ENCODE measurements at regions not wholly inside any gene's neighbourhood (a gene's known extent, or its start where the extent isn't known, plus 50 kb on each side); places are given as distances from the start of the nearest gene placed in this dataset.

- TF ChIP-seq CTCF (IDR thresholded peaks at IDR 0.05; ENCODE audit: low read depth, low read length, missing control alignments) = no peak
- DNase-seq (ENCODE audit: low read depth) = no peak
- in situ Hi-C loops (cut with HindIII; ENCODE audit: low sequenced_read_pairs) = no loop called here
- H3K4me3 ChIP-seq (ENCODE audit: low read depth, low read length) = no peak overlapping the region
Observed at GRCh38 chr4:153146961-153147360, 57.3 kb upstream of the TRIM2 start.

GRCh38 chr4:153148791-153149190 is 55.5 kb upstream of the TRIM2 start:
- no peak for TF ChIP-seq CTCF (IDR thresholded peaks at IDR 0.05; ENCODE audit: low read depth, low read length, missing control alignments)
- in situ Hi-C loops (cut with HindIII; ENCODE audit: low sequenced_read_pairs) = no loop called here
- no peak for DNase-seq (ENCODE audit: low read depth)
- H3K4me3 ChIP-seq (ENCODE audit: low read depth, low read length) = no peak overlapping the region

GRCh38 chr4:153151535-153152455 is 52.4 kb upstream of the TRIM2 start:
- H3K4me3 ChIP-seq (ENCODE audit: low read depth, low read length) = peak overlapping the region; percentile 50
- TF ChIP-seq CTCF (IDR thresholded peaks at IDR 0.05; ENCODE audit: low read depth, low read length, missing control alignments) = no peak
- peak; percentile 43 for DNase-seq (ENCODE audit: low read depth)
- in situ Hi-C loops (cut with HindIII; ENCODE audit: low sequenced_read_pairs) = no loop called here

GRCh38 chr4:153152501-153153338 is 51.5 kb upstream of the TRIM2 start:
- no peak for DNase-seq (ENCODE audit: low read depth)
- peak overlapping the region; percentile 50 for H3K4me3 ChIP-seq (ENCODE audit: low read depth, low read length)
- in situ Hi-C loops (cut with HindIII; ENCODE audit: low sequenced_read_pairs) = no loop called here
- no peak for TF ChIP-seq CTCF (IDR thresholded peaks at IDR 0.05; ENCODE audit: low read depth, low read length, missing control alignments)

GRCh38 chr4:153153339-153153871 is 50.8 kb upstream of the TRIM2 start:
- TF ChIP-seq CTCF (IDR thresholded peaks at IDR 0.05; ENCODE audit: low read depth, low read length, missing control alignments) = no peak
- no peak for DNase-seq (ENCODE audit: low read depth)
- in situ Hi-C loops (cut with HindIII; ENCODE audit: low sequenced_read_pairs) = no loop called here
- peak overlapping the region; percentile 50 for H3K4me3 ChIP-seq (ENCODE audit: low read depth, low read length)
